ENCODE measurements at regions not wholly inside any gene's neighbourhood (a gene's known extent, or its start where the extent isn't known, plus 50 kb on each side); places are given as distances from the start of the nearest gene placed in this dataset.
"Not testable (repeated sequence)": the region's sequence is repeated elsewhere in the genome, so short reads cannot be mapped to it uniquely, and the experiment has no call there.

- DNase-seq, result no peak
Measured at GRCh38 chr16:60949800-60950199, 1086.4 kb downstream of the CDH8 start.

DNA sequence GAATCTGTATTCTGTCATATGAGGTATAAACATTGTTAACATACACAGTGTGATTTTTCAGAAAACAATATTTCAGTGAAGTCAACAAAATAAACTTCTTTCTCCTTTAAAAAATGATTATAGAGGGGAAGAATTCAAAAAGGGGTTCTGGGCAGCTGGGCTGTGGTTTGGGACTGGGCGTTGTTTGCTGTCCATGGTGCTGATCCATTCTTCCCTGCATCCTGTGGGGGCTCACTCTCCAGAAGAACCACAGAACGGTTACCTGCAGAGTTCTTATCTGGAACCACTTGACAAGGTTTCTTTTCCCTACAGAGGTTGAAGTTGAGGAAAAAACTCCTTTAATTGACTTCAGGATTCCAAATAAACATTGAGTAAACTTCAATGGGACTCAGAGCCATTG is 1091.0 kb downstream of the CDH8 start:
- no peak for DNase-seq

- DNase-seq, result not testable (repeated sequence)
Measured at GRCh38 chr16:60936189-60936588, 1100.0 kb downstream of the CDH8 start.

DNA sequence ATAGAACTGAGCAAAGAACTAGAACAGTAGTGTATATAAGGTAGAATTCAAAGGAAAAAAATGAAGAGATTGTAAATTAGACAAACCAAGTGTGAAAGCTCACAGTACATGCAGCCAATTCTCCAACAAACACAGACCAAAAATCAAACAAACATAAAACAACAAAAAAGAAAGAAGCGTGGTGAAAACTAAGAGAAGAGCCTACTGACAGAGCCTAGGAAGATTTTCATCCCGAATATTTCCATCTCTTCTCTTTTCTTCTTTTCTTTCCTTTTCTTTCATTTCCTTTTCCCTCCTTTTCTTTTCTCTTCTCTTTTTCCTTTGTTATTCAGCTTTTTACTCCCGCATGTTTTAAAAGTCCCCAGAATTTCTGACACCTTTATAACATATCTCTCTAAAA is 1103.6 kb downstream of the CDH8 start:
- DNase-seq, result no peak

- DNase-seq, result no peak
Measured at GRCh38 chr16:60930291-60930690, 1105.9 kb downstream of the CDH8 start.

- no peak for DNase-seq
Measured at GRCh38 chr16:60922920-60923319, 1113.3 kb downstream of the CDH8 start.

GRCh38 chr16:60914334-60914733 is 1121.9 kb downstream of the CDH8 start:
- DNase-seq, result no peak

GRCh38 chr16:60907645-60908044 is 1128.6 kb downstream of the CDH8 start:
- DNase-seq, result no peak

- no peak for DNase-seq
Measured at GRCh38 chr16:60905811-60906210, 1130.4 kb downstream of the CDH8 start.

GRCh38 chr16:60902114-60902513 is 1134.1 kb downstream of the CDH8 start:
- DNase-seq, result no peak

GRCh38 chr16:60882816-60883215 is 1153.4 kb downstream of the CDH8 start:
- DNase-seq, result no peak

GRCh38 chr16:60852635-60853034 is 1183.6 kb downstream of the CDH8 start:
- DNase-seq, result no peak

DNA sequence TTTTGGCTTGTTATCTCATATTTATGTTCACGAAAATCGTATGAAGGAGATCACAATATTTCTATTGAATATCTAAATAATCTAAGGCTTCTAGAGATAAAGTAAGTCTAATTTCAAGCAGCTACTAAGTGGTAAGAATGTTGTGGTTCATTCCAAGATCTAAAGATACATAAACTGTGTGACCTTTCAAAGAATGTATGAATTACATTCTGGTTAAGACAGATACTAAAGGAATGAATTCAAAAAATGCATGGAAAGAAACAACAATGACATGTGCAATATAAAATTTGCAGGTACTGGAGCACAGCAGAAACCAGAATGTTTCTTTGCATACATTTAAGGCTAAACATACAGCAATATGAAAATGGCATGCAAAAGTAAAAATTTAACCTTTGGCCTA is 1214.6 kb downstream of the CDH8 start:
- DNase-seq, result no peak

DNA sequence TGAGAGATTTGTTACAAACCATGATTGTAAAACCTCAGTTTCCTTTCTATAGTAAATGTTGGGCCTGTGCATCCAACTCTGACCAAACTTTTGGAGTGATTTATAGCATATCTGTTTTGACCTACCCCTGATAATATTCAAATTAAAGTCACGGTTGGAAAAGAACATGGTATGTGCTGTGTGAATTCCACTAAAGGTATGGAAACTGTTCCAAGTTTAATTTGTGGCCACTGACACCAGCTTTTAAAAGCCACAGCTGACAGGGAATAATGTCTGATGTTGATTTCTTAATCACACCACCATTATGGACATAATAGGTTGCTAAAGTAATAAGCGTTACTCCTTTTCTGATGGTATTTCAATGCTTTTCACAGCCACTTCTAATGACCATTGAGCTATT is 1215.9 kb downstream of the CDH8 start:
- DNase-seq, result no peak

- DNase-seq, result no peak
Measured at GRCh38 chr16:60818465-60818864, 1217.8 kb downstream of the CDH8 start.

DNA sequence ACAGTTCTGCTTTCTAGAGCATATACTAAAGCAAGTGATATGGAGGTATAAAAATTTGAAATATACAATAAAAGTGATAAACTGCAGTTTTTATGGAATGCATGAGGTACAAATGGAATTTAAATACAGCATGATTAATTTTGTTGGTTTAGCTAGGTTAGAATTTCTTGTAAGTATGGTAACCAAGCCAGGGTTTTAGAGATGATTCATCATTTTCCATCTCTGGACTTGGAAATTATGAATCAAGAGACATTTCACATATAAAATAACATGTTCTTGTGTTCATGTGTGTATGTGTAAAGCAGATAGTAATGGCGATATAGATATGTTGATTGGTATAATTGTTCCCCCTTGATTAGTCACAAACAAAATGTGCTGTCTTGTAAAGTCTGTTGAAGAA is 1219.8 kb downstream of the CDH8 start:
- DNase-seq, result no peak

DNA sequence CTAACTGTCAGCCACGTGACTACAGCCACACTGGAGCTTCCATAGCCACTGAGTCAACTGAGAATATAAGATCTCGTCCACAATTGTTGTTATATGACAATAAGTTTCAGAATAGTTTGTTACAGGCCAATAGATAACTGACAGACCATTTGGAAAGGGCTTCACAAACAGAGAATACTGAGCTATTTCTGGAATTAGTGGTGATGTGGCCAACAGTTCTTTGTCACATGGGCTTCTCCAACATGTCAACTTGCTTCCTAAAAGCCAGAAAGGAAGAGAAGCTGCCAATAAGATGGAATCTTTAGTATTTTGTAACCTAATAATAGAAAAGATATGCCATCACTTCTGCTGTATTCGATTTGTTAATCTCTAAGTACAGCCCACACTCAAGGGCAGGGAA is 1220.4 kb downstream of the CDH8 start:
- DNase-seq, result no peak

- DNase-seq, result no peak
Measured at GRCh38 chr16:60815033-60815432, 1221.2 kb downstream of the CDH8 start.

DNA sequence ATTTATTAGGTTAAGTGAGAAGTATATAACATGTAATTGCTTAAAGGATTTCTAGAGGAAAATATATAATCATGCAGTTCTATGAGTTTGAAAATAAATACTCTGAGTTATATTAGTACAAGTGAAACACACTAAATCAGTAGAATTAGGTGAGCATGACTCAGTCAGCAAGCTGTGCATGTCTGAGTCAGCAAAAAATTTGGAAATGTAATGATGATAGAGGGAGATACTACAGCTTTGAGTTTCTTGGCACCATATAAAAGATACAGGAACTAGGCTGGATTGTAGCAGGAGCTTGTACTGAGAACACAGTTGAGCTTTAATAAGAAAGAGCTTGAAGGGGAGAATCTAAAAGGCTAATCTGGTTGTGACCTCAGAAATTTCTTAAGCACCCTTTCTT is 1224.6 kb downstream of the CDH8 start:
- DNase-seq, result no peak

GRCh38 chr16:60811051-60811608 is 1225.1 kb downstream of the CDH8 start:
- no peak for DNase-seq

GRCh38 chr16:60810250-60810649 is 1226.0 kb downstream of the CDH8 start:
- no peak for DNase-seq

DNA sequence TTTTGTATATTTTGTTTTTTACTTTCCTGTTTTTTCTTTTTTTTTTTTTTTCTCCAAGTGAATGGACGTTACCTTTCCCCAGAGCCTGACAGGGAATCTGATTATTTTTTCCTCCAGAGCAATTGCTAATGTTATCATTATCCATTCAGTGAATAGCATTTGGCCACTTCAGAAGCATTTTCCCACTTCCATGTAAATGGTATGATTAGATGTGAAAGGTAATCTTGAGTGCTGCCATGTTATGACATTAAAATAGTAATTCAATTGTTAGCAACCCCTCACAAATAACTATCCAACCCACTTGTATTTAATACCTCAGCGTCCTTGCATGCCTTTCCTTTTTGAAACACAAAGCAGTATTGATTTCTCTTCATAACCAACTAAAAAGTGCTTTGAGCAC is 1243.8 kb downstream of the CDH8 start:
- DNase-seq, result no peak

GRCh38 chr16:60788631-60789030 is 1247.6 kb downstream of the CDH8 start:
- no peak for DNase-seq

- no peak for DNase-seq
Measured at GRCh38 chr16:60776281-60776680, 1260.0 kb downstream of the CDH8 start.

- DNase-seq, result no peak
Measured at GRCh38 chr16:60771138-60771537, 1265.1 kb downstream of the CDH8 start.

DNA sequence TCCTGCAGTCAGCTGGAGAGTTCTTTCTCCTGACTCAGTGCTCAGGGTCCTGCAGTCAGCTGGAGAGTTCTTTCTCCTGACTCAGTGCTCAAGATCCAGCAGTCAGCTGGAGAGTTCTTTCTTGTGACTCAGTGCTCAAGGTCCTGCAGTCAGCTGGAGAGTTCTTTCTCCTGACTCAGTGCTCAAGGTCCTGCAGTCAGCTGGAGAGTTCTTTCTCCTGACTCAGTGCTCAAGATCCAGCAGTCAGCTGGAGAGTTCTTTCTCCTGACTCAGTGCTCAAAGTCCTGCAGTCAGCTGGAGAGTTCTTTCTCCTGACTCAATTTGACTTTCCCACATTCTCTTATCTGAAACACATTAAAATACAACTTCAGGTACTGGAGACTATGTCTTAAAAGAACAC is 1265.9 kb downstream of the CDH8 start:
- DNase-seq, result not testable (repeated sequence)
